Forelimb muscle (tissue), 1 donor: ENCODE measurements at regions not wholly inside any gene's neighbourhood (a gene's known extent, or its start where the extent isn't known, plus 50 kb on each side); places are given as distances from the start of the nearest gene placed in this dataset.
"Not testable (repeated sequence)": the region's sequence is repeated elsewhere in the genome, so short reads cannot be mapped to it uniquely, and the experiment has no call there.

Experiments
- DNase-seq: peaks from one replicate; pipeline ENCODE4 v3.0.0-alpha.2; 2013; ENCODE audit warnings: low read depth

GRCh38 chr10:2546894-2547293 is 520.5 kb upstream of the PFKP start:
- not testable (repeated sequence) for DNase-seq

GRCh38 chr10:2543974-2544373 is 523.4 kb upstream of the PFKP start:
- no peak for DNase-seq

DNA sequence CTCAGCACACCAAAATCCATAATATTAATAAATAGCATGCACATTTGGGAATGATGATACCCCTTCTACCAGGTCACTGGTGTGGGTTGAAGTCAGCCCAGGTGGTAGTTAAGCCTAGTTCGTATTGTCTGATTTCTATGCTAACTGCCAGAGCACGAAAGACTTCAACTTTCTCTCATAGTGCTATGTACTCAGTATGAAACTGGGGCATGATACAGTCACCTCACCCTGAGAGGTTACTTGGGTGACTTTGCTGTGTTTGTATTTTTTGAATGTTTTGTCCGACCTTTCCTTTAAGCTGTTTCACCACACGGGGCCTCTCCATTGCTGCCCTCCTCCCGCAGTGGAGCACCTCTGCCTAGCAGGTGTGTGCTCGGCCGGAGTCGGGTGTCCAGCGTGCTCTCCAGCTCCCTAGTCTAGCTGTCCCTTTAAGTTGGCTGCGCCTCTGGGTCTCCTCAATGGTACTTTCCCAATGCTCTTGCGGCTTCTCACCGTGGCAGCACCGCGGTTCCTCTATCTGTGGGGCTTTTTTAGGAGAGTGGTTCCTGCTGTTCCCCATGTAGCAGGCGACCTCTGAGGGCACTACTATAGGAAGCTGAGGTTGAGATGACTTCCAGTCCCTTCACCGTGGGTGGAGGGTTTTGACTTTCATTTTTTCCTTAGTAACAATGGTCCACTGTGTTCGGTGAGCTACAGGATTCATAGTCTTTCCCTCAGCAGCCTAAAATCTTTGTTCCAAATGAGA is 524.0 kb upstream of the PFKP start:
- DNase-seq: no peak

GRCh38 chr10:2541176-2541575 is 526.2 kb upstream of the PFKP start:
- no peak for DNase-seq

DNA sequence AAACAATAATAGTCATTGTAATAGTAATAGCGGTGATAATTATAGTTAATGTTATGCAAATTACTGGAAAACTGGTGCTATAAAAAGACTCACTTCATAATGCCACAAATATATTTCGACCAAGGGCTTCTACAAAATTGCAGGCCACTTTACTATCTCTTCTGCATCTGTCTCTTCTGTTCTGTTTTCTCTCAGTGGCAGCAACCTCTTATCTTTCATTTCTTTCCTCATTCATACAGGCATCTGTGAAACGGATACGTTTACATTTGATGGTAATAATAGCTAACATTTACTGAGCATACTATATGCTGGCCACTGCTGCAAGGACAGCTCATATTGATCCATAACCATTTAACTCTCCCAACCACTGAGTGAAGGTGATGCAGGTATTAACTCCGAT is 537.4 kb upstream of the PFKP start:
- no peak for DNase-seq

DNA sequence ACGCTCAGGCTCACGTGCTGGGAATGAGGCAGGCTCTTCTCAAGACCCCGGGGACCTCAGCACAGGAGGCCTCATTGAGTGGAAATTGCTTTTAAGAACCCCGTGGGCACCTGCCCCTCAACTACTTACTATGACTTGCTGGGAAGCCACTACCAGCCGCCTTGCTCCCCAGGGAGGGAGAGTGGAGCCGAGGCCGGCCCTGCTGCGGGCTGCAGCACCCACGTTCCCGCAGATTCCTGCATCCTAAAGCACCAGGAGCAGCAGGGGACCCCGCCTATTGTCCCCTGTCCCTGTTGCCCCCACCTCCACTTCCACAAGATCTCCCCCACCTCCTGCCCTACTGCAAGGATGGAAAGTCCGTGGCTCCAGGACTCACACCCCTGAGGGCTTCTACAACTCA is 541.6 kb upstream of the PFKP start:
- DNase-seq: no peak

DNA sequence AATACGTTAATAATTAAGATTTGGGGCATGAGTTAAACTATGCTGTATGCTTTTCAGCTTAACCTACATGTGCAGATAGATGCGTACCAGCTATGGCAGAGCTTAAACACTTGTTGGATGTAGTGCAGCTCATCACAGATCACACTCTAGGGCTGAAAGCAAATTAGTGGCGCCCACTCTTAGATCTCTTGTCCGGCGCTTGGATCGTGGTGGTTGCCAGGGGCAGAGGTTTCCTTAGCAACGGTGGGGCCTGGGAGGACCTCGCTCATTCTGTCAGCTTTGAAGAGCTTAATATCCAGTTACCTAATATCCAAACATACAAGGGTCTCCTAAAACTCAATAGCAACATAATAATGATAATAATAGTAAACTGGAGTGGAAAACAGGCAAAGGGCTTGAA is 548.2 kb upstream of the PFKP start:
- no peak for DNase-seq

DNA sequence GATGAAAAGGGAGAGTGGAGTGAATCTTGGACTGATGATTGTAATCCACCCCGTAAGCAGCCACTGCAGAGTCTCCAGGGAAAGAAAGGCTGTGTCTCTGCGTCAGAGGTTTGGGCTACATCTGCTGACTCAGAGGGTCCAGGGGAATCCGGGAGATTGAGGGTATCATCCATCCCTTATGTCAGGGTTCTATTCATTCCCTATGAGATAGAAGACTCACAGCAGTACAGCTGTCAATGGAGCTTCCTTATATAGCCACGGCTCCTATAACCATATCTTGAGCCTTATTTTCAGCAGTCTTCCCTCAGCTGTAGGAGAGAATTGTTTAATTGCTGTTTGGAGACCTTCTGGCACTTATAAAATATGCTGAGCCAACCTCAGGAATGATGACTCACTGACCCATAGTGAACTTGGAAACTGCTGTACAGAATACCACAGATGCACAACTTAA is 558.2 kb upstream of the PFKP start:
- DNase-seq: no peak

GRCh38 chr10:2501366-2501940 is 565.9 kb upstream of the PFKP start:
- DNase-seq: not testable (repeated sequence)

DNA sequence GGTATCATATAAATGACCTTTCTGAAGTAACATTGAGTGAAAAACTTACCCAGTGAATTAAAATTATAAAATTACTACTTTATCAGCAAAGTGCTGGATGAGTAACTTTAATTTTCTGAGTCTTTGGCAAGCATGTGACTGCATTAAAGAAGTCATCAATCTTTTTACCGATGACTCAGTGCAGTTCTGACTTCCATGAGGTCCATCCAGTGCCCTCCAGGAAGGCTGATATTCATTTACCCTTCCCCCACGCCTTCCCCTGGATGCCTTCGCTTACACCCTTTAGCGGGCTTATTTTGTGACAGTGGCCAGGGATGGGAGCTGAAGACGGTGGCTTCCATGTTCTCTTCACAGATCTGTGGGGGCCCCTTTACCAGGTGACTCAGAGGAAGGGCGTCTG is 572.9 kb upstream of the PFKP start:
- DNase-seq: no peak

GRCh38 chr10:2488446-2489005 is 578.8 kb upstream of the PFKP start:
- DNase-seq: no peak

DNA sequence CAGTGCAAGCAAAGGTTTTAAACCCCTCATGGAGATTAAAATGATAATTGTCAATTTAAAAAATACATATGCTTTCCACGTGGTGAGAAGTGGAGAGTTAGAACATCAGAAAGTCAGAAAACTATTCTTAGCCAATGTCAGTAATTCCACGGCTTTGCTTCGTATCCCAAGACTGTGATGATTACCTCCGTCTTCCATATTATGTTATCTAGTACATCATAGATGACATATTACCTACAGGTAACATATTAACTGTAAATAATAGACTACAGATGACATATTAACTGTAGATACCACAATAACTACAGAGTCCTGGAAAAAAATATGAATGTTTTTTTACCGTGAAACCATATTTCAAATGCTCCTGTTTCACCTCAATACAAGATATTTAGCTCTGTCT is 579.4 kb upstream of the PFKP start:
- no peak for DNase-seq

DNA sequence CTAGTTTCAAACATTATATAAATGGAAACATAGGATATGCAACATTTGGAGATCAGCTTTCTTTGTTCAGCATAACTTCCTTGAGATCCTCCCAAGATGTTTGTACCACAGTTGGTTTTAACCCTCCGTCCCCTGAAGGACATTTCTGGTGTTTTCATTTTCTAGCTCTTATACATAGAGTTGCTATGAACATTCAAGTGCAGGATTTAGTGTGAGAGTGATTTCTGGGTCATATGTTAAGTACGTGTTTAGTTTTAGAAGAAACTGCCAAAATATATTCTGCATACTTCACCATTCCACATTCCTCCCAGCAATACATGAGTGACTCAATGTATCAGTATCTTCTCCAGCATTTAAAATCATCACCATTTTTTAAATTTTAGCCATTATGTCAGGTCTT is 588.7 kb upstream of the PFKP start:
- DNase-seq: no peak

- no peak for DNase-seq
Observed at GRCh38 chr10:2476812-2477553, 590.4 kb upstream of the PFKP start.

DNA sequence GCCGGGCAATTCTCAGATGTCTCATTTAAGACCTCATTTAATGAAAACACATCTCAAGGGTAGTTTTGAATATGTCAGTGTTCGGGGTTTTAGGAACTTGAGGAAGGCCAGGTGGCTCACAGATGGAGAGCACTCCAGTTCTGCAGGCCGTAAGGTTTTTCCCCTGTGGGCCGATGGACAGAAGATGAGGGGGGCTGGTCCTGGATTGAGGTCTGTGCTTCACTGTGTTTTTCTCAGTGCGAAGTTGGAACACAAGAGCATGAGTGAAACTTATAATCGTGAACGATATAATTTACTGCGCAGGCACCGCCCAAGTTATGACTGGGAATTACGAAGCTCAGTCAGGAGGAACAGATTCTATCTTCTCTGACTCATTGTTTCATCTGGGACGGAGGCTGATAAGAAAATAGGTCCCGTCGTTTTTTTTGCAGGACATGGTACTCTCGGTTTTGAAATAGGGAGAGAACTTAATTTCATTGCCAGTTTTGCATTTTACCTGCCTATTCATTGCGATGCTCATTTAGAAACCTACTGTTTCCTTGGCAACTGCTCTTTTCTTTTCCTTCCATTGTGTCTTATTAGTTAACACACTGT is 591.0 kb upstream of the PFKP start:
- no peak for DNase-seq

GRCh38 chr10:2475711-2476217 is 591.6 kb upstream of the PFKP start:
- no peak for DNase-seq

GRCh38 chr10:2471811-2472210 is 595.5 kb upstream of the PFKP start:
- DNase-seq: no peak

DNA sequence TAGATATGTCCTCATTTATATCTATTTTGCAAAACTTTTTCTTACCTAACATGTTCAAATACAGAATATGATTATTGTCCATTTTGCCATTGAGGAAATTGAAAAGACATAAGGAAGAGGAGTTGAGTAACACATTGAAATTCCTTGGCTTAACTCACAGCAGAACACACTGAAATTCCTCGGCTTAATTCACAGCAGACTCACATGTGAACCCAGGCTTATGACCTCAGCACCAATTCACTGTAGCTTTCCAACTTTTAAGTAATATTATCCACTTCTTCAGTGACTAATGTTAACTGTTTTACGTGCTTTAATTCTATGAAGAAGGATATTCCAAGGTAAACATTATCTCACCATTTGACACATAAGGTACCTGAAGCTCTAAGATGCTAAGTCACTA is 597.5 kb upstream of the PFKP start:
- no peak for DNase-seq

DNA sequence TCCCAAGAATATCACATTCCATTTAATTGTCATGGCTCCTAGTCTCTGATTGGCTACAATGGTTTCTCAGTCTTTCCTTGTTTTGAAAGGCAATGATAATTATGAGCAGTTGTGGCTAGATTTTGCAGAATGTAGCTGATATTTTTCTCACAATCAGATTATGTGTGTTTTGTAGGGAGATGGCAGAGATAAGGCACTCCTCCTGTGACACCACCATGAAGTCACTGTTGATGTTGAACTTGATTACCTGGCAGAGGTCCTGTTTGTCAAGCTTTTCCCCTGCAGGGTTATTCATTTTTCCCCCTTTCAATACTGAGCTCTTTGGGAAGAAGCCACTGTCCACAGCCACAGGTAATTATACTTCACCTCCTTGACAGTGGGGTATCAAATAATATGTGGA is 602.9 kb upstream of the PFKP start:
- DNase-seq: no peak

DNA sequence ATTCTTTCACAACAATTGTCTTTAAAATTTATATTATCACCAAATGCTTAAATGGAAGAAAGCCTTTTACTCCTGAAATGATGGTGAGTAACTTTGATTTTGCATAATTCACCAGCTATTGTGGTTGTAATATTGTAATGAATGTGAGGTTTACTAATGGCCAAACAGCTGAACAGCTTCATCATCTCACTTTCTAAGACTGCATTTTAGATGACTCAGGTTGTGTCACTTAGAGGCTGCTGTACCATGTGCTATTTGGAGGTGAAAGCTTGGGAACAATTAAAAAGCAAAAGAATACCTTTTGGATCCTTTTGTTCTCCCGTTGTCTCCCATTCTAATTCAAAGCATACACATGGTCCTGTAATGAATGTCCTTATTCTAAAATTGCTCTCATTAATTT is 604.0 kb upstream of the PFKP start:
- DNase-seq: no peak

GRCh38 chr10:2462581-2462980 is 604.8 kb upstream of the PFKP start:
- no peak for DNase-seq

DNA sequence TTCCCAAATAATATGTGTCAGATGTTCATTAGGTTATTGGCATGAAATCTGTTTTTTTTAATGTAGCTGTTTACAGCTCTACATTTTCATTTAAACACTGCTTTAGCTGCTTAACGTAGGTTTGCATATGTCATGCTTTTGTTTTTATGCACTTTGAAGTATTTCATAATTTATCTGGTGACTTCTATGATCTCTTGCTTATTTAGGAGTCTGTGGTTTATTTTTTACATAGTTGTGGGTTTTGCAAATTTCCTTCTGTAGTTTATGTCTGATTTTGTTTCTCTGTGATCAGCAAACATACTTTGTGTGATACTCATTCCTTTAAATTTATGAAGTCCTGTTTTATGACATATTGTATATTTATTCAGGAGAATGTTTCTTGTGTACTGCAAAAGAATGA is 606.5 kb upstream of the PFKP start:
- no peak for DNase-seq
